GM21723 (cell line): ENCODE measurements at regions not wholly inside any gene's neighbourhood (a gene's known extent, or its start where the extent isn't known, plus 50 kb on each side); places are given as distances from the start of the nearest gene placed in this dataset.

ENCODE experiments used
- ATAC-seq: cut with Tn5 transposase; IDR thresholded peaks from one replicate; pipeline ENCODE4 v1.9.1; 2021; ENCODE audit warnings: mild to moderate bottlenecking, moderate library complexity; ENCODE audit not compliant: unreplicated experiment

- no peak for ATAC-seq
Measured at GRCh38 chr18:77501266-77501665, 251.6 kb downstream of the GALR1 start.

- no peak for ATAC-seq
Measured at GRCh38 chr18:77505499-77505898, 255.9 kb downstream of the GALR1 start.

- no peak for ATAC-seq
Measured at GRCh38 chr18:77512152-77512551, 262.5 kb downstream of the GALR1 start.

GRCh38 chr18:77517901-77518300, 268.3 kb downstream of the GALR1 start:
- no peak for ATAC-seq

GRCh38 chr18:77520767-77521166, 271.1 kb downstream of the GALR1 start:
- no peak for ATAC-seq

- no peak for ATAC-seq
Measured at GRCh38 chr18:77522051-77522675, 272.5 kb downstream of the GALR1 start.

- ATAC-seq: no peak
Measured at GRCh38 chr18:77524909-77525308, 275.3 kb downstream of the GALR1 start.

GRCh38 chr18:77526962-77527361, 277.3 kb downstream of the GALR1 start:
- ATAC-seq: no peak

GRCh38 chr18:77528872-77529271, 279.2 kb downstream of the GALR1 start:
- ATAC-seq: no peak

GRCh38 chr18:77529492-77530176, 280.0 kb downstream of the GALR1 start:
- ATAC-seq: no peak

GRCh38 chr18:77530732-77531131, 281.1 kb downstream of the GALR1 start:
- ATAC-seq: no peak

- no peak for ATAC-seq
Measured at GRCh38 chr18:77539860-77540259, 290.2 kb downstream of the GALR1 start.

- no peak for ATAC-seq
Measured at GRCh38 chr18:77544792-77545191, 295.1 kb downstream of the GALR1 start.

GRCh38 chr18:77547757-77548156, 298.1 kb downstream of the GALR1 start:
- no peak for ATAC-seq

GRCh38 chr18:77548790-77549420, 299.3 kb downstream of the GALR1 start:
- no peak for ATAC-seq

GRCh38 chr18:77550625-77551024, 301.0 kb downstream of the GALR1 start:
- no peak for ATAC-seq

GRCh38 chr18:77551055-77551454, 301.4 kb downstream of the GALR1 start:
- no peak for ATAC-seq

GRCh38 chr18:77552945-77553344, 303.3 kb downstream of the GALR1 start:
- no peak for ATAC-seq

- no peak for ATAC-seq
Measured at GRCh38 chr18:77554061-77554460, 304.4 kb downstream of the GALR1 start.

GRCh38 chr18:77557046-77557587, 307.5 kb downstream of the GALR1 start:
- ATAC-seq: no peak

- ATAC-seq: no peak
Measured at GRCh38 chr18:77559274-77559910, 309.7 kb downstream of the GALR1 start.
